IPS DF 19.7 (cell line): ENCODE measurements at regions not wholly inside any gene's neighbourhood (a gene's known extent, or its start where the extent isn't known, plus 50 kb on each side); places are given as distances from the start of the nearest gene placed in this dataset.
"Not testable (repeated sequence)": the region's sequence is repeated elsewhere in the genome, so short reads cannot be mapped to it uniquely, and the experiment has no call there.

ENCODE experiments used
- DNase-seq: peaks from one replicate; pipeline ENCODE4 v3.0.0-alpha.2; 2013; ENCODE audit warnings: low read depth, low spot score

- DNase-seq, result not testable (repeated sequence)
Observed at GRCh38 chr3:75319776-75320175, 344.4 kb upstream of the FRG2C start.

GRCh38 chr3:75320369-75320768 lies 343.8 kb upstream of the FRG2C start:
- DNase-seq, result no peak

GRCh38 chr3:75321060-75321459 lies 343.1 kb upstream of the FRG2C start:
- no peak for DNase-seq

GRCh38 chr3:75323936-75324335 lies 340.2 kb upstream of the FRG2C start:
- DNase-seq, result not testable (repeated sequence)

- no peak for DNase-seq
Observed at GRCh38 chr3:75325716-75326115, 338.4 kb upstream of the FRG2C start.

GRCh38 chr3:75327453-75327852 lies 336.7 kb upstream of the FRG2C start:
- DNase-seq, result no peak

- DNase-seq, result no peak
Observed at GRCh38 chr3:75329476-75330097, 334.5 kb upstream of the FRG2C start.

- not testable (repeated sequence) for DNase-seq
Observed at GRCh38 chr3:75330446-75330845, 333.7 kb upstream of the FRG2C start.

- not testable (repeated sequence) for DNase-seq
Observed at GRCh38 chr3:75332090-75332489, 332.0 kb upstream of the FRG2C start.

GRCh38 chr3:75332794-75333193 lies 331.3 kb upstream of the FRG2C start:
- DNase-seq, result no peak

- DNase-seq, result no peak
Observed at GRCh38 chr3:75334299-75334698, 329.8 kb upstream of the FRG2C start.

GRCh38 chr3:75337226-75337900 lies 326.8 kb upstream of the FRG2C start:
- DNase-seq, result no peak

- DNase-seq, result no peak
Observed at GRCh38 chr3:75338342-75338741, 325.8 kb upstream of the FRG2C start.

- DNase-seq, result no peak
Observed at GRCh38 chr3:75341324-75342067, 322.6 kb upstream of the FRG2C start.

GRCh38 chr3:75342425-75342824 lies 321.7 kb upstream of the FRG2C start:
- DNase-seq, result no peak

GRCh38 chr3:75350536-75350935 lies 313.6 kb upstream of the FRG2C start:
- DNase-seq, result not testable (repeated sequence)

- DNase-seq, result not testable (repeated sequence)
Observed at GRCh38 chr3:75362086-75362784, 301.9 kb upstream of the FRG2C start.

GRCh38 chr3:75372964-75373363 lies 291.2 kb upstream of the FRG2C start:
- DNase-seq, result not testable (repeated sequence)

GRCh38 chr3:75379840-75380239 lies 284.3 kb upstream of the FRG2C start:
- DNase-seq, result not testable (repeated sequence)

- DNase-seq, result no peak
Observed at GRCh38 chr3:75380276-75380771, 283.8 kb upstream of the FRG2C start.

- not testable (repeated sequence) for DNase-seq
Observed at GRCh38 chr3:75384016-75384415, 280.1 kb upstream of the FRG2C start.
